GM18870 (cell line): ENCODE measurements at regions not wholly inside any gene's neighbourhood (a gene's known extent, or its start where the extent isn't known, plus 50 kb on each side); places are given as distances from the start of the nearest gene placed in this dataset.

Source experiments
- ATAC-seq: cut with Tn5 transposase; IDR thresholded peaks from one replicate; pipeline ENCODE4 v1.9.1; 2021; ENCODE audit warnings: moderate library complexity; ENCODE audit not compliant: unreplicated experiment

GRCh38 chr6:14969126-14969525, 276.7 kb upstream of the JARID2 start:
- no peak for ATAC-seq

- no peak for ATAC-seq
Measured at GRCh38 chr6:14972379-14973067, 273.3 kb upstream of the JARID2 start.

GRCh38 chr6:14974372-14974771, 271.5 kb upstream of the JARID2 start:
- no peak for ATAC-seq

- no peak for ATAC-seq
Measured at GRCh38 chr6:14974792-14975470, 270.9 kb upstream of the JARID2 start.

GRCh38 chr6:14975471-14975817, 270.4 kb upstream of the JARID2 start:
- no peak for ATAC-seq

- ATAC-seq = no peak
Measured at GRCh38 chr6:14977747-14978382, 268.0 kb upstream of the JARID2 start.

GRCh38 chr6:14981960-14982359, 263.9 kb upstream of the JARID2 start:
- no peak for ATAC-seq

- ATAC-seq = no peak
Measured at GRCh38 chr6:14983599-14984518, 262.0 kb upstream of the JARID2 start.

GRCh38 chr6:14984519-14984853, 261.4 kb upstream of the JARID2 start:
- ATAC-seq = no peak

- ATAC-seq = no peak
Measured at GRCh38 chr6:14985366-14985765, 260.5 kb upstream of the JARID2 start.

- ATAC-seq = no peak
Measured at GRCh38 chr6:14986370-14986769, 259.5 kb upstream of the JARID2 start.

- ATAC-seq = no peak
Measured at GRCh38 chr6:14987490-14987889, 258.4 kb upstream of the JARID2 start.

- ATAC-seq = no peak
Measured at GRCh38 chr6:14992382-14992781, 253.5 kb upstream of the JARID2 start.

- ATAC-seq = no peak
Measured at GRCh38 chr6:14995208-14995607, 250.7 kb upstream of the JARID2 start.

GRCh38 chr6:14995966-14996602, 249.8 kb upstream of the JARID2 start:
- ATAC-seq = no peak

- no peak for ATAC-seq
Measured at GRCh38 chr6:14996892-14997291, 249.0 kb upstream of the JARID2 start.

GRCh38 chr6:14997507-14997906, 248.4 kb upstream of the JARID2 start:
- no peak for ATAC-seq

GRCh38 chr6:14999106-14999505, 246.8 kb upstream of the JARID2 start:
- ATAC-seq = no peak

- no peak for ATAC-seq
Measured at GRCh38 chr6:15001326-15001910, 244.5 kb upstream of the JARID2 start.

- no peak for ATAC-seq
Measured at GRCh38 chr6:15008269-15008668, 237.6 kb upstream of the JARID2 start.

- ATAC-seq = no peak
Measured at GRCh38 chr6:15014958-15015357, 230.9 kb upstream of the JARID2 start.
